HG02884 (cell line): ENCODE measurements at regions not wholly inside any gene's neighbourhood (a gene's known extent, or its start where the extent isn't known, plus 50 kb on each side); places are given as distances from the start of the nearest gene placed in this dataset.

Experiments
- ATAC-seq: cut with Tn5 transposase; IDR thresholded peaks from one replicate; pipeline ENCODE4 v1.9.1; 2021; ENCODE audit warnings: mild to moderate bottlenecking, moderate library complexity; ENCODE audit not compliant: unreplicated experiment

GRCh38 chr2:79453918-79454317, 58.9 kb upstream of the CTNNA2 start:
- no peak for ATAC-seq

DNA sequence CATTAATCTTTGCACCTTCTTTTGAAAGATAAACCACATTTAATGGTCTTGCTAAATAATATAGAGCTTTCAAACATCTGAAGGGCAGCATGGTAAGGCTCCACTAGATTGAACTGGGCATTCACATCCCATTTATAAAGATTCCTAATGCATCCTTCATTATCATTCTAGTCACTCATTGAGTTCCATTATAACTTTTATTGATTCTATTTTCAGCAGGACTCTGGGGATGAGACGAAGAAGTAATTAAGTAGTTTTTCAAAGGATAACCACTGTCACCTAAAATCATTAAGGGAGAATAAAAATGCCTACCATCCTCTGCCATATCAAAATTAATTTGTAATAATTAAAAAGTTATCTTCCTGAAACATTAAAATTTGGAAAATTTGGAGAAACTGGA, 60.2 kb upstream of the CTNNA2 start:
- no peak for ATAC-seq

DNA sequence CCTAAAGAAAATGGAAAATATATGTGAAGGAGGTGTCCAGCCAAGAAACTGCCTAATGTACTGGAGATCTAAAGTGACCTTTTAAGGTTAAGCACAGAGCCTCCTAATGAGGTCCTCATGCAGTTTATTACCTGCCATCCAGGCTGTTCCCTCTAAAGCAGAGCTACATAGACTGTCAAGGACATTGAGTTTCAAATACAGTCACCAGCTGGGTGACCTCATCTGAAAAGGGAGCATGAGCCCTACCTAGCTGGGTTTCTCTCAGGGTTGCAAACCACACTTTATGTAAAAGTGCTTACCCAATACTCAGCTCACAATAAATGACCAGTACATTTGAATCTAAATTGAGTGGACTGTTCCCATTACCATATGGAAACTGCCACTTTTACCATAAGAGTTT, 65.4 kb upstream of the CTNNA2 start:
- ATAC-seq: no peak

- ATAC-seq: no peak
Measured at GRCh38 chr2:79446313-79446712, 66.5 kb upstream of the CTNNA2 start.

GRCh38 chr2:79437433-79438267, 75.2 kb upstream of the CTNNA2 start:
- ATAC-seq: no peak

DNA sequence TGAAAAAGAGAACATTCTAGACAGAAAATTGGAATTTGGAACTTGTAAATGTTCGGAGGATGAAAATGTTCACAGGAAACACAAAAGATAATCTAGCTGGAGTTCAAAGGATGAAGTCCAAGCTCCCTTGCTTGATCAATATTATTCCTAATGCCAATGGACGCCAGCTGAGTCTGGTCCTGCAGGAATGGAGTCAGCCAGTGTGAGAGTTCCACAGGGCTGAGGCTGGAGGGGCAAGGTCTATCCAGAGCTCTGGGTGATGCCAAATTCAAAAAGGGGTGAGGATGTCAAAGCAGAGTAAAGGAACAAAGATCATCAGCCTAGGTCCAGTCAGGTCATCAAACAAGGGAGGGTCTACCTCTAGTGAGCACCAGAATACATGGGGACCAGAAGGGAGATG, 78.5 kb upstream of the CTNNA2 start:
- ATAC-seq: no peak

GRCh38 chr2:79432731-79433146, 80.1 kb upstream of the CTNNA2 start:
- no peak for ATAC-seq

- ATAC-seq: no peak
Measured at GRCh38 chr2:79428745-79429144, 84.1 kb upstream of the CTNNA2 start.

- no peak for ATAC-seq
Measured at GRCh38 chr2:79414690-79415089, 98.2 kb upstream of the CTNNA2 start.

GRCh38 chr2:79394485-79394859, 118.4 kb upstream of the CTNNA2 start:
- ATAC-seq: no peak

- ATAC-seq: no peak
Measured at GRCh38 chr2:79393806-79394484, 118.9 kb upstream of the CTNNA2 start.

GRCh38 chr2:79393107-79393685, 119.7 kb upstream of the CTNNA2 start:
- no peak for ATAC-seq

- no peak for ATAC-seq
Measured at GRCh38 chr2:79389481-79389880, 123.4 kb upstream of the CTNNA2 start.

- no peak for ATAC-seq
Measured at GRCh38 chr2:79388024-79388423, 124.8 kb upstream of the CTNNA2 start.

- no peak for ATAC-seq
Measured at GRCh38 chr2:79387431-79387830, 125.4 kb upstream of the CTNNA2 start.

DNA sequence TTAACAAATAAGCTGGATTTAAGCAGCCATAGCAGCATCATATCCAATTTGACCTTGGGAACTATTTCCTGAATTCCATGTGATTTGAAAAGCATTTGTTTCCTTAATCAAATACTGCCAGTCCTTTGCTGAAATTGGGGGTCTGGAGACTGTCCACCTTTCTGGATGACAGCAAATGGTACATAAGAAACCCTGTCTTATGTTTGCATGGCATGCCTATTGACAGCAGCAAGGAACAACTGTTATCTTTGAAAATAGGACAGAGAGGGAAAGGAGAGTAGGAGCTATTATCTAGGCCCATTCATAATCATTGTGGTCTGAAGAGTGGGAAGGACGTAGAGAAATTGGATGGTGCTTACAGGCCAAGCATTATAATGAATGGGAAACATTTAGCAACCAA, 129.2 kb upstream of the CTNNA2 start:
- no peak for ATAC-seq

DNA sequence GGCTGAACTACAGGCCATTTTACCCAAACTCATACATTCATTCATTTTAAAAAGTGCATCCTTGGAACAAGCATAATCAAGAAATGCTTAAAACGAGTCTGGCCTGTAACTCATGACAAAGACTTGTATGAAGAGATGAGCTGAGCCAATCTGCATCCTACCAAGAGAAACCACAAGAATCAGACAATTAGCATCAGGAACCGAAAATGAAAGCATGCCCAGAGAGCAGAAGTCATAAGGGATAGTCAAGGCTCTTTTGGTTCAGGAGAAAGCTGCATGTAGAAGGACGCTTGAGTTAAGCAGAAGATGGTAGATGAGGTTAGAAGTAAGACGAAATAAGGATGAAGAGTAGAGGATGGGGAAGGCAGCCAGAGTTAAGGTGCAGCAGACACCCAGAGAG, 137.0 kb upstream of the CTNNA2 start:
- ATAC-seq: no peak

- ATAC-seq: no peak
Measured at GRCh38 chr2:79373358-79374130, 139.3 kb upstream of the CTNNA2 start.

- ATAC-seq: no peak
Measured at GRCh38 chr2:79370976-79371538, 141.8 kb upstream of the CTNNA2 start.

- no peak for ATAC-seq
Measured at GRCh38 chr2:79369127-79369526, 143.7 kb upstream of the CTNNA2 start.

GRCh38 chr2:79368116-79368630, 144.7 kb upstream of the CTNNA2 start:
- no peak for ATAC-seq
